Body of pancreas (tissue), 4 donors: ENCODE measurements at regions not wholly inside any gene's neighbourhood (a gene's known extent, or its start where the extent isn't known, plus 50 kb on each side); places are given as distances from the start of the nearest gene placed in this dataset.

ENCODE experiments used
- ATAC-seq: fragments of 150-250 bp; one replicate; pipeline ENCODE4 v1.9.1; 2016
- DNase-seq, 4 donors: peaks; one replicate each; pipeline ENCODE4 v3.0.0-alpha.2; 2019
- H3K27ac ChIP-seq, 4 donors: fragments of 200-600 bp; sonication (generic); 1 replicate in 3 of 4; 2 replicates in 1 of 4; pipeline versions ENCODE4 v1.5.1 to v1.6.1; 2016 to 2019; ENCODE audit warnings: mild to moderate bottlenecking in 1 of 4, mixed read lengths in 1 of 4, moderate library complexity in 1 of 4
- H3K27me3 ChIP-seq, 2 donors: fragments of 200-600 bp; sonication (generic); one replicate each; pipeline ENCODE4 v1.6.0; 2016; ENCODE audit warnings: mild to moderate bottlenecking in 1 of 2
- H3K36me3 ChIP-seq, 2 donors: fragments of 200-600 bp; sonication (generic); replicated peaks in 1 of 2; 2 replicates each; pipeline ENCODE4 v1.5.1; 2016; ENCODE audit warnings: low read depth in 2 of 2; ENCODE audit not compliant: insufficient read depth in 1 of 2
- H3K4me1 ChIP-seq: fragments of 200-600 bp; sonication (generic); one replicate; pipeline ENCODE4 v1.6.0; 2016
- H3K4me3 ChIP-seq, 2 donors: fragments of 200-600 bp; sonication (generic); 1 replicate in 1 of 2; 2 replicates in 1 of 2; pipeline ENCODE4 v1.5.1; 2016 to 2019
- H3K9me3 ChIP-seq, 3 donors: fragments of 200-600 bp; sonication (generic); 1 replicate in 2 of 3; 2 replicates in 1 of 3; pipeline ENCODE4 v1.5.1; 2016
- CTCF ChIP-seq, 7 experiments: fragments of 450-650 bp in 4 of 7; fragments of 200-600 bp in 3 of 7; sonication (generic) in 3 of 7; IDR thresholded peaks; one replicate each; pipeline ENCODE4 v1.5.1; 2016 to 2019; ENCODE audit warnings: antibody characterized with exemption in 7 of 7
- POLR2A ChIP-seq, 3 donors: fragments of 450-650 bp; IDR thresholded peaks; one replicate each; pipeline ENCODE4 v1.6.1; 2016; ENCODE audit warnings: antibody characterized with exemption in 3 of 3, mild to moderate bottlenecking in 2 of 3
- WGBS, 2 donors: methylation state at CpG; one replicate each; pipeline ENCODE4 v1.1.5; 2017; 5-methylcytosine and 5-hydroxymethylcytosine counted together
- intact Hi-C: fragments of 100-400 bp; cut with DNase I; formaldehyde crosslinking; loops from one replicate; pipeline ENCODE4 v1.15.1; 2023

GRCh38 chr20:52793339-52793963 is 178.7 kb upstream of the TSHZ2 start:
- peaks cover 4% of the 10 kb centered on the region for H3K4me1 ChIP-seq
- H3K27ac ChIP-seq, result no peak overlapping the region
- H3K4me3 ChIP-seq, result no peak overlapping the region
- TF ChIP-seq CTCF (IDR thresholded peaks at IDR 0.05), result no peak
- no peak for TF ChIP-seq POLR2A (IDR thresholded peaks at IDR 0.05)
- H3K9me3 ChIP-seq, result no peaks in the 10 kb centered on the region
- ATAC-seq (no peak), DNase-seq (no peak)
- H3K36me3 ChIP-seq, result no peaks in the 10 kb centered on the region
- intact Hi-C loops, result no loop called here
- WGBS, 2 donors, result 87 to 88% methylated on average over 7 of the region's 7 CpGs
- H3K27me3 ChIP-seq, result no peaks in the 10 kb centered on the region

- Histone ChIP-seq H3K4me3 (no peak overlapping the region), H3K9me3 (no peaks in the 10 kb centered on the region), H3K4me1 (peaks cover 4% of the 10 kb centered on the region), H3K27ac (no peak overlapping the region), H3K36me3 (no peaks in the 10 kb centered on the region), H3K27me3 (no peaks in the 10 kb centered on the region)
- ATAC-seq (no peak), DNase-seq (no peak)
- intact Hi-C loops, result no loop called here
- no peak for TF ChIP-seq POLR2A (IDR thresholded peaks at IDR 0.05)
- TF ChIP-seq CTCF (IDR thresholded peaks at IDR 0.05), result no peak
- 69 to 73% methylated on average over 1 of the region's 1 CpG for WGBS, 2 donors
These were observed 181.1 kb upstream of the TSHZ2 start for GRCh38 chr20:52791091-52791490.

- TF ChIP-seq CTCF (IDR thresholded peaks at IDR 0.05) (no peak), POLR2A (IDR thresholded peaks at IDR 0.05) (no peak)
- Histone ChIP-seq H3K4me1 (peaks cover 4% of the 10 kb centered on the region), H3K27me3 (no peaks in the 10 kb centered on the region), H3K9me3 (no peaks in the 10 kb centered on the region), H3K27ac (no peak overlapping the region), H3K4me3 (no peak overlapping the region), H3K36me3 (no peaks in the 10 kb centered on the region)
- WGBS, 2 donors, result 70 to 80% methylated on average over 2 of the region's 2 CpGs
- ATAC-seq (no peak), DNase-seq (no peak)
- intact Hi-C loops, result no loop called here
These were observed 182.4 kb upstream of the TSHZ2 start for GRCh38 chr20:52789716-52790115.

- no peak for ATAC-seq
- H3K9me3 ChIP-seq, result no peaks in the 10 kb centered on the region
- no peaks in the 10 kb centered on the region for H3K27me3 ChIP-seq
- H3K4me3 ChIP-seq, result no peak overlapping the region
- no peaks in the 10 kb centered on the region for H3K36me3 ChIP-seq
- TF ChIP-seq CTCF (IDR thresholded peaks at IDR 0.05), result no peak
- TF ChIP-seq POLR2A (IDR thresholded peaks at IDR 0.05), result no peak
- intact Hi-C loops, result no loop called here
- H3K4me1 ChIP-seq, result peaks cover 4% of the 10 kb centered on the region
- WGBS, 2 donors, result 64 to 72% methylated on average over 3 of the region's 3 CpGs
- no peak for DNase-seq
- no peak overlapping the region for H3K27ac ChIP-seq
These were observed 184.2 kb upstream of the TSHZ2 start for GRCh38 chr20:52787962-52788361.

GRCh38 chr20:52787216-52787615 is 184.9 kb upstream of the TSHZ2 start:
- no peaks in the 10 kb centered on the region for H3K36me3 ChIP-seq
- no peak overlapping the region for H3K4me3 ChIP-seq
- no peaks in the 10 kb centered on the region for H3K9me3 ChIP-seq
- H3K27me3 ChIP-seq, result no peaks in the 10 kb centered on the region
- H3K27ac ChIP-seq, result no peak overlapping the region
- intact Hi-C loops, result no loop called here
- no peak for TF ChIP-seq POLR2A (IDR thresholded peaks at IDR 0.05)
- TF ChIP-seq CTCF (IDR thresholded peaks at IDR 0.05), result no peak
- DNase-seq (no peak), ATAC-seq (no peak)
- H3K4me1 ChIP-seq, result peaks cover 4% of the 10 kb centered on the region
- 47 to 50% methylated on average over 3 of the region's 3 CpGs for WGBS, 2 donors
